ENCODE measurements at regions not wholly inside any gene's neighbourhood (a gene's known extent, or its start where the extent isn't known, plus 50 kb on each side); places are given as distances from the start of the nearest gene placed in this dataset.

DNA sequence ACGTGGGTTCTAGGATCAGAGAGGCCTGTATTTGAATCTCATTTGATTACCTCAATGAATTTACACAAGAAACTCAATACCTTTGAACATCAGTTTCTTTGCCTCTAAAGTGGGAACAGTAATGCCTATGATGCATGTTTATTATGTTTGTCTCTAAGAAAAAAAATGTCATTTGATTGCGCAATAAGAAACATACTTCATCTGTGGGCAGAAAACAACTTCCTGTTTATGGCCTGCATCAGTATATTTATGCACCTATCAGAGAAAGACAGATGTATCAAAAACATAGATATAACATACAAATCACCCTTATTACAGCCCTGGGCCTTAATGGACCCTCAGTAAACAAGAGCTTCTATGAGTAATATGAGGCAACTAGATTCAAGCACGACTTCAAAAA is 516.4 kb upstream of the ARID1B start:
- WGBS, result 88% methylated on average over 3 of the region's 3 CpGs
- TF ChIP-seq POLR2A (IDR thresholded peaks at IDR 0.05), result no peak
- TF ChIP-seq POLR2AphosphoS5 (IDR thresholded peaks at IDR 0.05), result no peak
- TF ChIP-seq EP300 (IDR thresholded peaks at IDR 0.05), result no peak
- no peak for TF ChIP-seq CTCF (IDR thresholded peaks at IDR 0.05)
- no peak for DNase-seq (ENCODE audit: low spot score in 2 of 2)
- no peak overlapping the region for H3K27ac ChIP-seq
- peaks cover 3% of the 10 kb centered on the region for H3K4me1 ChIP-seq
- no peaks in the 10 kb centered on the region for H3K9me3 ChIP-seq
- no peaks in the 10 kb centered on the region for H3K36me3 ChIP-seq
- H3K4me3 ChIP-seq, result no peak overlapping the region
- no peaks in the 10 kb centered on the region for H3K27me3 ChIP-seq

- 86% methylated on average over 3 of the region's 3 CpGs for WGBS
- peaks cover 3% of the 10 kb centered on the region for H3K4me1 ChIP-seq
- H3K4me3 ChIP-seq, result no peak overlapping the region
- H3K9me3 ChIP-seq, result no peaks in the 10 kb centered on the region
- DNase-seq (ENCODE audit: low spot score in 2 of 2), result no peak
- H3K27ac ChIP-seq, result no peak overlapping the region
- H3K36me3 ChIP-seq, result no peaks in the 10 kb centered on the region
- no peaks in the 10 kb centered on the region for H3K27me3 ChIP-seq
- no peak for TF ChIP-seq POLR2AphosphoS5 (IDR thresholded peaks at IDR 0.05)
- no peak for TF ChIP-seq CTCF (IDR thresholded peaks at IDR 0.05)
- no peak for TF ChIP-seq EP300 (IDR thresholded peaks at IDR 0.05)
- TF ChIP-seq POLR2A (IDR thresholded peaks at IDR 0.05), result no peak
Measured at GRCh38 chr6:156258981-156259380, 518.2 kb upstream of the ARID1B start.

- Histone ChIP-seq H3K4me3 (no peak overlapping the region), H3K27ac (no peak overlapping the region), H3K4me1 (no peaks in the 10 kb centered on the region), H3K9me3 (no peaks in the 10 kb centered on the region), H3K27me3 (no peaks in the 10 kb centered on the region), H3K36me3 (no peaks in the 10 kb centered on the region)
- 82% methylated on average over 10 of the region's 10 CpGs for WGBS
- no peak for TF ChIP-seq EP300 (IDR thresholded peaks at IDR 0.05)
- no peak for TF ChIP-seq POLR2A (IDR thresholded peaks at IDR 0.05)
- no peak for TF ChIP-seq CTCF (IDR thresholded peaks at IDR 0.05)
- TF ChIP-seq POLR2AphosphoS5 (IDR thresholded peaks at IDR 0.05), result no peak
- DNase-seq (ENCODE audit: low spot score in 2 of 2), result no peak
Measured at GRCh38 chr6:156256161-156256560, 521.0 kb upstream of the ARID1B start.

- H3K9me3 ChIP-seq, result no peaks in the 10 kb centered on the region
- no peak for TF ChIP-seq CTCF (IDR thresholded peaks at IDR 0.05)
- no peak for TF ChIP-seq EP300 (IDR thresholded peaks at IDR 0.05)
- no peak for TF ChIP-seq POLR2AphosphoS5 (IDR thresholded peaks at IDR 0.05)
- TF ChIP-seq POLR2A (IDR thresholded peaks at IDR 0.05), result no peak
- WGBS, result 86% methylated on average over 5 of the region's 5 CpGs
- DNase-seq (ENCODE audit: low spot score in 2 of 2), result no peak
- H3K27ac ChIP-seq, result no peak overlapping the region
- no peaks in the 10 kb centered on the region for H3K4me1 ChIP-seq
- no peak overlapping the region for H3K4me3 ChIP-seq
- no peaks in the 10 kb centered on the region for H3K36me3 ChIP-seq
- no peaks in the 10 kb centered on the region for H3K27me3 ChIP-seq
Measured at GRCh38 chr6:156254240-156254639, 522.9 kb upstream of the ARID1B start.

DNA sequence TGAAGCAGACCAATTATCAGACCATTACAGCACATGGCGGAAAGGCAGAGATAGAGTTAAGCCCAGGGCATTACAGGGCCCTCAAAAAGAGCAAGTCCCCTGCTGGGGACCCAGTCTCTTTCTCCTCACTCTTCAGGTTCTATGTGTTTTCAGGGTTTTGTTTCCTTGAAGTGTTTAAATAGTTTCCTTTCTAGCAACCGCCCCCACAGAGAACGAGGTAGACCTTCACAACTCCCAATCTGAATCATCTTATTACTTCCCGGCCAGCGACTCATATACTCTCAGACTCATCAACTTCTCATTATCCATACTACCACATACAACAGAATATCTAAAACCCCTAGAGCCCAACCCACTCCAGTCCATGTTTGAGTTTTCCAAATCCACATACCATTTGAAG is 526.6 kb upstream of the ARID1B start:
- no peak for DNase-seq (ENCODE audit: low spot score in 2 of 2)
- no peak overlapping the region for H3K27ac ChIP-seq
- H3K27me3 ChIP-seq, result no peaks in the 10 kb centered on the region
- 84% methylated on average over 5 of the region's 5 CpGs for WGBS
- H3K9me3 ChIP-seq, result no peaks in the 10 kb centered on the region
- TF ChIP-seq POLR2AphosphoS5 (IDR thresholded peaks at IDR 0.05), result no peak
- TF ChIP-seq POLR2A (IDR thresholded peaks at IDR 0.05), result no peak
- no peak for TF ChIP-seq CTCF (IDR thresholded peaks at IDR 0.05)
- TF ChIP-seq EP300 (IDR thresholded peaks at IDR 0.05), result no peak
- no peak overlapping the region for H3K4me3 ChIP-seq
- no peaks in the 10 kb centered on the region for H3K4me1 ChIP-seq
- H3K36me3 ChIP-seq, result no peaks in the 10 kb centered on the region

All from suprapubic skin (tissue), 4 donors.